Neural cell (in vitro differentiated cells): ENCODE measurements at regions not wholly inside any gene's neighbourhood (a gene's known extent, or its start where the extent isn't known, plus 50 kb on each side); places are given as distances from the start of the nearest gene placed in this dataset.

Experiments
- H2AFZ ChIP-seq: fragments of 200-600, 300-800 bp; sonication (generic), shearing (Covaris generic); 2 replicates; pipeline ENCODE4 v1.6.0; 2014; ENCODE audit warnings: low read depth, mild to moderate bottlenecking, antibody characterized with exemption, low read length, moderate library complexity
- H3F3A ChIP-seq: fragments of 200-600 bp; shearing (Covaris generic); 2 replicates; pipeline ENCODE4 v1.6.1; 2016; ENCODE audit warnings: mild to moderate bottlenecking, moderate library complexity, mixed read lengths, antibody characterized with exemption, low read length; ENCODE audit not compliant: insufficient read depth, poor library complexity, severe bottlenecking
- H3K27ac ChIP-seq: fragments of 200-600, 300-800 bp; sonication (generic), shearing (Covaris generic); 2 replicates; pipeline ENCODE4 v1.5.1; 2014; ENCODE audit warnings: mild to moderate bottlenecking, low read length, moderate library complexity
- H3K27me3 ChIP-seq: fragments of 300-800, 200-600 bp; sonication (generic), shearing (Covaris generic); 2 replicates; pipeline ENCODE4 v1.6.0; 2014; ENCODE audit warnings: mild to moderate bottlenecking, low read depth, low read length, moderate library complexity; ENCODE audit not compliant: insufficient read depth
- H3K36me3 ChIP-seq: fragments of 300-800, 200-600 bp; sonication (generic), shearing (Covaris generic); 2 replicates; pipeline ENCODE4 v1.5.1; 2014; ENCODE audit warnings: mild to moderate bottlenecking, antibody characterized with exemption, low read length, moderate library complexity; ENCODE audit not compliant: insufficient read depth
- H3K4me2 ChIP-seq: fragments of 300-800, 200-600 bp; sonication (generic), shearing (Covaris generic); 2 replicates; pipeline ENCODE4 v1.6.0; 2014; ENCODE audit warnings: mild to moderate bottlenecking, low read length
- H3K4me3 ChIP-seq: fragments of 300-800, 200-600 bp; sonication (generic), shearing (Covaris generic); 2 replicates; pipeline ENCODE4 v1.5.1; 2014; ENCODE audit warnings: mild to moderate bottlenecking, low read length, moderate library complexity
- H3K79me2 ChIP-seq: fragments of 200-600 bp; shearing (Covaris generic); replicated peaks from 2 replicates; pipeline ENCODE4 v1.6.0; 2014; ENCODE audit warnings: mild to moderate bottlenecking, low read length, moderate library complexity; ENCODE audit not compliant: insufficient read depth
- H3K9ac ChIP-seq: fragments of 300-800, 200-600 bp; sonication (generic), shearing (Covaris generic); 2 replicates; pipeline ENCODE4 v1.6.1; 2016; ENCODE audit warnings: mild to moderate bottlenecking, low read length, mixed read lengths
- H3K9me2 ChIP-seq: fragments of 200-600 bp; shearing (Covaris generic); 2 replicates; pipeline ENCODE4 v1.6.1; 2016; ENCODE audit warnings: mild to moderate bottlenecking, low read length, mixed read lengths; ENCODE audit not compliant: insufficient read depth
- H3K9me3 ChIP-seq: fragments of 200-600, 300-800 bp; sonication (generic), shearing (Covaris generic); 2 replicates; pipeline ENCODE4 v1.6.1; 2016; ENCODE audit warnings: mild to moderate bottlenecking, mixed run types, low read length, moderate library complexity, mixed read lengths
- H4K20me1 ChIP-seq: fragments of 200-600 bp; shearing (Covaris generic); 2 replicates; pipeline ENCODE4 v1.6.1; 2016; ENCODE audit warnings: mild to moderate bottlenecking, mixed run types; ENCODE audit not compliant: insufficient read depth
- CTCF ChIP-seq: fragments of 450-650 bp; IDR thresholded peaks from 2 replicates; pipeline ENCODE4 v1.5.1; 2014; ENCODE audit warnings: antibody characterized with exemption, mild to moderate bottlenecking, moderate library complexity; ENCODE audit not compliant: poor library complexity, severe bottlenecking
- EP300 ChIP-seq: fragments of 450-650 bp; conservative IDR thresholded peaks from 2 replicates; pipeline ENCODE4 v1.6.1; 2014; ENCODE audit warnings: antibody characterized with exemption, mild to moderate bottlenecking, moderate library complexity; ENCODE audit not compliant: poor library complexity, severe bottlenecking
- EZH2 ChIP-seq: fragments of 200-600, 300-800 bp; shearing (Covaris generic), sonication (generic); IDR thresholded peaks from 2 replicates; pipeline ENCODE4 v1.6.1; 2014; ENCODE audit warnings: antibody characterized with exemption, low read length, borderline replicate concordance, mild to moderate bottlenecking; ENCODE audit not compliant: insufficient read depth, poor library complexity, severe bottlenecking
- MXI1 ChIP-seq: fragments of 450-650 bp; conservative IDR thresholded peaks from 2 replicates; pipeline ENCODE4 v1.6.1; 2014; ENCODE audit warnings: antibody characterized with exemption, mild to moderate bottlenecking; ENCODE audit not compliant: poor library complexity, severe bottlenecking
- POLR2AphosphoS5 ChIP-seq: IDR thresholded peaks from 2 replicates; pipeline ENCODE4 v1.6.1; 2012
- RAD21 ChIP-seq: fragments of 450-650 bp; conservative IDR thresholded peaks from 2 replicates; pipeline ENCODE4 v1.6.1; 2014; ENCODE audit warnings: antibody characterized with exemption, mild to moderate bottlenecking, moderate library complexity
- REST ChIP-seq: IDR thresholded peaks from 2 replicates; pipeline ENCODE4 v1.6.1; 2012; ENCODE audit warnings: borderline replicate concordance
- SMC3 ChIP-seq: fragments of 450-650 bp; conservative IDR thresholded peaks from 2 replicates; pipeline ENCODE4 v1.6.1; 2014; ENCODE audit warnings: antibody characterized with exemption, mild to moderate bottlenecking, moderate library complexity; ENCODE audit not compliant: poor library complexity
- TAF1 ChIP-seq: IDR thresholded peaks from 2 replicates; pipeline ENCODE4 v1.6.1; 2012; ENCODE audit warnings: low read depth

GRCh38 chr5:27491047-27491446 is 452.7 kb upstream of the CDH9 start:
- no peaks in the 10 kb centered on the region for H3K9me2 ChIP-seq
- H4K20me1 ChIP-seq: no peaks in the 10 kb centered on the region
- H3K79me2 ChIP-seq: no peaks in the 10 kb centered on the region
- H3K4me2 ChIP-seq: no peak overlapping the region
- no peak overlapping the region for H3K9ac ChIP-seq
- no peaks in the 10 kb centered on the region for H3K27me3 ChIP-seq
- TF ChIP-seq POLR2AphosphoS5 (no peak), CTCF (no peak), SMC3 (no peak), EZH2 (no peak), MXI1 (no peak), RAD21 (no peak), EP300 (no peak), TAF1 (no peak), REST (no peak)
- H2AFZ ChIP-seq: no peak overlapping the region
- no peaks in the 10 kb centered on the region for H3K36me3 ChIP-seq
- no peaks in the 10 kb centered on the region for H3K9me3 ChIP-seq
- H3K27ac ChIP-seq: no peak overlapping the region
- H3F3A ChIP-seq: no peaks in the 10 kb centered on the region
- no peak overlapping the region for H3K4me3 ChIP-seq

GRCh38 chr5:27489701-27490100 is 451.3 kb upstream of the CDH9 start:
- Histone ChIP-seq H3K27ac (no peak overlapping the region), H3F3A (no peaks in the 10 kb centered on the region), H3K9ac (no peak overlapping the region), H3K79me2 (no peaks in the 10 kb centered on the region), H3K36me3 (no peaks in the 10 kb centered on the region), H3K9me3 (no peaks in the 10 kb centered on the region), H3K9me2 (no peaks in the 10 kb centered on the region), H2AFZ (no peak overlapping the region), H4K20me1 (no peaks in the 10 kb centered on the region), H3K4me2 (no peak overlapping the region), H3K4me3 (no peak overlapping the region), H3K27me3 (no peaks in the 10 kb centered on the region)
- peak; percentile 20 for TF ChIP-seq EP300
- TF ChIP-seq SMC3: no peak

GRCh38 chr5:27482663-27483062 is 444.3 kb upstream of the CDH9 start:
- H3K27ac ChIP-seq: no peak overlapping the region
- H3K36me3 ChIP-seq: no peaks in the 10 kb centered on the region
- no peak overlapping the region for H3K4me3 ChIP-seq
- H3K79me2 ChIP-seq: no peaks in the 10 kb centered on the region
- H2AFZ ChIP-seq: no peak overlapping the region
- TF ChIP-seq TAF1 (no peak), RAD21 (no peak)
- no peaks in the 10 kb centered on the region for H3K27me3 ChIP-seq
- H3F3A ChIP-seq: no peaks in the 10 kb centered on the region
- H3K9me3 ChIP-seq: no peaks in the 10 kb centered on the region
- H3K9ac ChIP-seq: no peak overlapping the region
- H4K20me1 ChIP-seq: no peaks in the 10 kb centered on the region
- H3K9me2 ChIP-seq: no peaks in the 10 kb centered on the region
- no peak overlapping the region for H3K4me2 ChIP-seq
